ENCODE measurements at regions not wholly inside any gene's neighbourhood (a gene's known extent, or its start where the extent isn't known, plus 50 kb on each side); places are given as distances from the start of the nearest gene placed in this dataset.
"Not testable (repeated sequence)": the region's sequence is repeated elsewhere in the genome, so short reads cannot be mapped to it uniquely, and the experiment has no call there.

- H3K9me3 Mint-ChIP-seq = peaks cover 11% of the 10 kb centered on the region
- not testable (repeated sequence) for H3K27ac Mint-ChIP-seq; H3K36me3 Mint-ChIP-seq; H3K27me3 Mint-ChIP-seq; DNase-seq (ENCODE audit: extremely low spot score, unreplicated experiment); H3K4me1 Mint-ChIP-seq (ENCODE audit: unreplicated experiment); H3K4me3 Mint-ChIP-seq
Observed at GRCh38 chr4:86413426-86413825, 53.6 kb upstream of the MAPK10 start.

DNA sequence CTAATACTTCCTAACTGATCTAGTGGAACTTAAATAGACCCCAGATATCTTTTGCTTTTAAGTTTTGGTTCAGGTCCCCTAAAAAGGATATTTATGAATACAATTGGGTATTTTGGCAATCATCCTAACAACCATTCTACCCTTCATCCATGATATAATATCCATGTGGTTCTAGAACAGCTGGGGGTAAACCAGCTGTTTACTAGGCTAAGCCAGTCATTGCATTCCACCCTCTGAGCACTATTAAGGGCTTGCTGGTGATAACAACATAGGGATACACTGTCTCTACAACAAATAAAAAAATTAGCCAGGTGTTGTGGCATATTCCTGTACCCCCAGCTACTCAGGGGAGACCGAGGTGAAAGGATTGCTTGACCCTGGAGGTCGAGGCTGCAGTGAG lies 54.8 kb upstream of the MAPK10 start:
- H3K27ac Mint-ChIP-seq = no peak overlapping the region
- no peaks in the 10 kb centered on the region for H3K4me1 Mint-ChIP-seq (ENCODE audit: unreplicated experiment)
- TF ChIP-seq, protein P1, sequence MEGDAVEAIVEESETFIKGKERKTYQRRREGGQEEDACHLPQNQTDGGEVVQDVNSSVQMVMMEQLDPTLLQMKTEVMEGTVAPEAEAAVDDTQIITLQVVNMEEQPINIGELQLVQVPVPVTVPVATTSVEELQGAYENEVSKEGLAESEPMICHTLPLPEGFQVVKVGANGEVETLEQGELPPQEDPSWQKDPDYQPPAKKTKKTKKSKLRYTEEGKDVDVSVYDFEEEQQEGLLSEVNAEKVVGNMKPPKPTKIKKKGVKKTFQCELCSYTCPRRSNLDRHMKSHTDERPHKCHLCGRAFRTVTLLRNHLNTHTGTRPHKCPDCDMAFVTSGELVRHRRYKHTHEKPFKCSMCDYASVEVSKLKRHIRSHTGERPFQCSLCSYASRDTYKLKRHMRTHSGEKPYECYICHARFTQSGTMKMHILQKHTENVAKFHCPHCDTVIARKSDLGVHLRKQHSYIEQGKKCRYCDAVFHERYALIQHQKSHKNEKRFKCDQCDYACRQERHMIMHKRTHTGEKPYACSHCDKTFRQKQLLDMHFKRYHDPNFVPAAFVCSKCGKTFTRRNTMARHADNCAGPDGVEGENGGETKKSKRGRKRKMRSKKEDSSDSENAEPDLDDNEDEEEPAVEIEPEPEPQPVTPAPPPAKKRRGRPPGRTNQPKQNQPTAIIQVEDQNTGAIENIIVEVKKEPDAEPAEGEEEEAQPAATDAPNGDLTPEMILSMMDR (conservative IDR thresholded peaks at IDR 0.05) = no peak
- H3K9me3 Mint-ChIP-seq = peaks cover 11% of the 10 kb centered on the region
- no peaks in the 10 kb centered on the region for H3K36me3 Mint-ChIP-seq
- DNase-seq (ENCODE audit: extremely low spot score, unreplicated experiment) = no peak
- no peak overlapping the region for H3K4me3 Mint-ChIP-seq
- no peaks in the 10 kb centered on the region for H3K27me3 Mint-ChIP-seq

DNA sequence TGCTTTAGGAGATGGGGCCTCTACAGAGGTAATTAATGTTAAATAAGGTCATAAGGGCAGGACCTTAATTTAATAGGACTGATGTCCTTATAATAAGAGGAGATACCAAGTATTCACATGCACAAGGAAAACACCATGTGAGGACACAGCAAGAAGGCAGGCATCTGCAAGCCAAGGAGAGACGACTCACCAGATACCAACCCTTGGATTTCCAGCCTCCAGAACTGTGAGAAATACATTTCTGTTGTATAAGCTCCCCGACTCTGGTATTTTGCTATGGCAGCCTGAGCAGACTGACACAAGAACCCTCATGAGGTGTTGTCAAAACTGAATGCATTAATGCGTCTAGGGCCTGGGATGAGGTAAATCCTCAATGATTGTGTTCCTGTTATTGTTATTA lies 56.2 kb upstream of the MAPK10 start:
- Mint-ChIP-seq H3K36me3 (no peaks in the 10 kb centered on the region), H3K9me3 (peaks cover 11% of the 10 kb centered on the region), H3K27me3 (no peaks in the 10 kb centered on the region), H3K27ac (no peak overlapping the region), H3K4me3 (no peak overlapping the region), H3K4me1 (ENCODE audit: unreplicated experiment) (no peaks in the 10 kb centered on the region)
- TF ChIP-seq, protein P1 (conservative IDR thresholded peaks at IDR 0.05) = no peak
- no peak for DNase-seq (ENCODE audit: extremely low spot score, unreplicated experiment)

DNA sequence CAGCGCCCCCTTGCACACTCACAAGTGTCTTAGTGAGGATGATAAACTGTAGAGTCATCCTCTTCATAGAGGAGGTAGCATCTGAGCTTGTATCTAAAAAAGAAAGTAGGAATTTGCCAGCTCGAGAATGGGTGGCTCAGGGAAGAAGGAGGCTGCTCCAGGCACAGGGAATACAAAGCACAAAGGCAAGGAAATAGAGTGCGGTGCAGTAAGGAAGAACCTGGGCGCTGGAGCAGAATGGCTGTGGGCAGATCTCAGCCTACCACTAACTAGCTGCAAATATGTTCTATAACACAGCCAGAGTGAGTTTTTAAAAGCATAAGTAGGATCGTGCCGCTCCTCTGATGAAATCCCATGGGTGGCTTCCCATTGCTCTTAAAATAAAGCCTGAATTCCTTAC lies 61.6 kb upstream of the MAPK10 start:
- H3K27me3 Mint-ChIP-seq = no peaks in the 10 kb centered on the region
- no peak for DNase-seq (ENCODE audit: extremely low spot score, unreplicated experiment)
- H3K9me3 Mint-ChIP-seq = no peaks in the 10 kb centered on the region
- H3K4me3 Mint-ChIP-seq = no peak overlapping the region
- TF ChIP-seq, protein P1 (conservative IDR thresholded peaks at IDR 0.05) = no peak
- H3K27ac Mint-ChIP-seq = no peak overlapping the region
- H3K4me1 Mint-ChIP-seq (ENCODE audit: unreplicated experiment) = no peaks in the 10 kb centered on the region
- no peaks in the 10 kb centered on the region for H3K36me3 Mint-ChIP-seq

GRCh38 chr4:86431543-86432116 lies 71.8 kb upstream of the MAPK10 start:
- Mint-ChIP-seq H3K4me1 (ENCODE audit: unreplicated experiment) (no peaks in the 10 kb centered on the region), H3K4me3 (no peak overlapping the region), H3K36me3 (no peaks in the 10 kb centered on the region), H3K27me3 (no peaks in the 10 kb centered on the region), H3K9me3 (no peaks in the 10 kb centered on the region), H3K27ac (no peak overlapping the region)
- TF ChIP-seq, protein P1 (conservative IDR thresholded peaks at IDR 0.05) = no peak
- no peak for DNase-seq (ENCODE audit: extremely low spot score, unreplicated experiment)

GRCh38 chr4:86432559-86433134 lies 72.8 kb upstream of the MAPK10 start:
- Mint-ChIP-seq H3K27ac (no peak overlapping the region), H3K4me3 (no peak overlapping the region), H3K36me3 (no peaks in the 10 kb centered on the region), H3K27me3 (no peaks in the 10 kb centered on the region), H3K4me1 (ENCODE audit: unreplicated experiment) (no peaks in the 10 kb centered on the region), H3K9me3 (no peaks in the 10 kb centered on the region)
- no peak for DNase-seq (ENCODE audit: extremely low spot score, unreplicated experiment)
- TF ChIP-seq, protein P1 (conservative IDR thresholded peaks at IDR 0.05) = no peak
